SK-N-SH (cell line): ENCODE measurements at regions not wholly inside any gene's neighbourhood (a gene's known extent, or its start where the extent isn't known, plus 50 kb on each side); places are given as distances from the start of the nearest gene placed in this dataset.

Source experiments
- CTCF ChIA-PET: fragments of 300-600, 350-600 bp; formaldehyde crosslinking; extraction: SDS; loops from one replicate; lab custom pipeline; 2021; lab: Yijun Ruan, JAX
- POLR2A ChIA-PET: fragments of 350-600 bp; sonication (Branson Sonifier 250); formaldehyde crosslinking; extraction: SDS; loops from one replicate; lab custom pipeline; 2020; ENCODE audit warnings: antibody characterized with exemption, inconsistent platforms; lab: Yijun Ruan, JAX
- DNase-seq: peaks from one replicate; pipeline ENCODE4 v3.0.0; 2012
- H2AFZ ChIP-seq: fragments of 200-600 bp; sonication (generic); 2 replicates; pipeline ENCODE4 v1.8.1; 2016; ENCODE audit warnings: antibody characterized with exemption, mild to moderate bottlenecking, low read depth
- H3F3A ChIP-seq: fragments of 200-600 bp; sonication (generic); replicated peaks from 2 replicates; pipeline ENCODE3; 2016; ENCODE audit warnings: antibody characterized with exemption, mild to moderate bottlenecking; ENCODE audit not compliant: insufficient read depth
- H3K27ac ChIP-seq, 2 experiments: fragments of 200-500 bp in 1 of 2; fragments of 200-600 bp in 1 of 2; sonication (Bioruptor generic) in 1 of 2; sonication (generic), shearing (Covaris generic) in 1 of 2; 2 replicates each; pipeline versions ENCODE4 v1.5.1 to v1.6.1; 2014 to 2016; ENCODE audit warnings: low read depth in 2 of 2, inconsistent platforms in 1 of 2, low read length in 1 of 2, mild to moderate bottlenecking in 1 of 2, mixed read lengths in 1 of 2
- H3K27me3 ChIP-seq: fragments of 200-600 bp; sonication (generic), shearing (Covaris generic); 2 replicates; pipeline ENCODE4 v1.6.1; 2016; ENCODE audit warnings: mixed run types; ENCODE audit not compliant: insufficient read depth
- H3K36me3 ChIP-seq, 2 experiments: fragments of 200-500 bp in 1 of 2; fragments of 200-600 bp in 1 of 2; sonication (Bioruptor generic) in 1 of 2; sonication (generic) in 1 of 2; replicated peaks in 1 of 2; 2 replicates each; pipeline versions ENCODE3 to v1.5.1; 2014 to 2016; ENCODE audit warnings: low read length in 1 of 2, mild to moderate bottlenecking in 1 of 2; ENCODE audit not compliant: insufficient read depth in 2 of 2, control insufficient read depth in 1 of 2
- H3K4me1 ChIP-seq, 2 experiments: fragments of 200-500 bp in 1 of 2; fragments of 200-600 bp in 1 of 2; sonication (Bioruptor generic) in 1 of 2; sonication (generic), shearing (Covaris generic) in 1 of 2; 2 replicates each; pipeline versions ENCODE4 v1.5.1 to v1.6.1; 2014 to 2016; ENCODE audit warnings: low read depth in 1 of 2, low read length in 1 of 2, mixed run types in 1 of 2; ENCODE audit not compliant: insufficient read depth in 2 of 2, control insufficient read depth in 1 of 2
- H3K4me2 ChIP-seq: fragments of 200-600 bp; sonication (generic), shearing (Covaris generic); 2 replicates; pipeline ENCODE4 v1.6.1; 2017; ENCODE audit warnings: mixed run types
- H3K4me3 ChIP-seq, 2 experiments: fragments of 200-500 bp in 1 of 2; fragments of 200-600 bp in 1 of 2; sonication (Bioruptor generic) in 1 of 2; sonication (generic), shearing (Covaris generic) in 1 of 2; 2 replicates each; pipeline versions ENCODE4 v1.5.1 to v1.8.1; 2014 to 2016; ENCODE audit warnings: low read depth in 2 of 2, inconsistent platforms in 1 of 2, low read length in 1 of 2, mild to moderate bottlenecking in 1 of 2, mixed read lengths in 1 of 2, moderate library complexity in 1 of 2
- H3K79me2 ChIP-seq: fragments of 200-600 bp; sonication (generic); 2 replicates; pipeline ENCODE4 v1.8.1; 2017; ENCODE audit warnings: mild to moderate bottlenecking; ENCODE audit not compliant: insufficient read depth
- H3K9ac ChIP-seq: fragments of 200-600 bp; sonication (generic); 2 replicates; pipeline ENCODE4 v1.6.1; 2017; ENCODE audit warnings: mixed run types
- H3K9me2 ChIP-seq: fragments of 200-600 bp; sonication (generic); 2 replicates; pipeline ENCODE4 v1.6.1; 2017; ENCODE audit warnings: mixed run types
- H3K9me3 ChIP-seq: fragments of 200-600 bp; sonication (generic); 2 replicates; pipeline ENCODE4 v1.6.1; 2017; ENCODE audit warnings: mixed run types, mild to moderate bottlenecking, moderate library complexity
- H4K20me1 ChIP-seq: fragments of 200-600 bp; sonication (generic); 2 replicates; pipeline ENCODE4 v1.6.1; 2017; ENCODE audit warnings: mild to moderate bottlenecking, mixed run types; ENCODE audit not compliant: insufficient read depth
- CHD2 ChIP-seq: fragments of 150-350 bp; IDR thresholded peaks from 2 replicates; pipeline ENCODE4 v1.6.1; 2018; ENCODE audit warnings: low read length; ENCODE audit not compliant: partially characterized antibody
- ELF1 ChIP-seq: IDR thresholded peaks from 2 replicates; pipeline ENCODE4 v1.4.0; 2012
- EP300 ChIP-seq, 2 experiments: IDR thresholded peaks; 2 replicates each; pipeline versions ENCODE4 v1.4.0 to v1.6.1; 2012; ENCODE audit warnings: borderline replicate concordance in 1 of 2, low read depth in 1 of 2, low read length in 1 of 2
- EZH2phosphoT487 ChIP-seq: fragments of 200-600 bp; sonication (generic); IDR thresholded peaks from 2 replicates; pipeline ENCODE4 v1.6.1; 2017; ENCODE audit warnings: low read depth, mixed run types, mild to moderate bottlenecking, antibody characterized with exemption, moderate library complexity, borderline replicate concordance
- FOXM1 ChIP-seq: IDR thresholded peaks from 2 replicates; pipeline ENCODE4 v1.4.0; 2012; ENCODE audit warnings: low read depth, mild to moderate bottlenecking
- GABPA ChIP-seq: IDR thresholded peaks from 2 replicates; pipeline ENCODE4 v1.4.0; 2012; ENCODE audit warnings: low read depth, mild to moderate bottlenecking
- IRF3 ChIP-seq: fragments of 150-350 bp; IDR thresholded peaks from 2 replicates; pipeline ENCODE4 v1.6.1; 2016; ENCODE audit warnings: mild to moderate bottlenecking, low read depth, low read length
- JUND ChIP-seq: IDR thresholded peaks from 2 replicates; pipeline ENCODE4 v1.4.0; 2012
- MAX ChIP-seq: IDR thresholded peaks from 2 replicates; pipeline ENCODE4 v1.4.0; 2012; ENCODE audit warnings: low read depth
- MEF2A ChIP-seq: IDR thresholded peaks from 2 replicates; pipeline ENCODE4 v1.4.0; 2012; ENCODE audit warnings: low read depth, borderline replicate concordance
- MXI1 ChIP-seq: IDR thresholded peaks from 2 replicates; pipeline ENCODE4 v1.6.1; 2012; ENCODE audit warnings: mild to moderate bottlenecking, low read depth, low read length, improper control_type of control experiment
- NRF1 ChIP-seq: IDR thresholded peaks from 2 replicates; pipeline ENCODE4 v1.6.1; 2012; ENCODE audit warnings: low read depth, mild to moderate bottlenecking, low read length
- RFX5 ChIP-seq: IDR thresholded peaks from 2 replicates; pipeline ENCODE4 v1.6.1; 2012; ENCODE audit warnings: mild to moderate bottlenecking, improper control_type of control experiment, low read length
- TEAD4 ChIP-seq: IDR thresholded peaks from 2 replicates; pipeline ENCODE4 v1.4.0; 2012; ENCODE audit warnings: mild to moderate bottlenecking, borderline replicate concordance; ENCODE audit not compliant: insufficient read depth
- USF2 ChIP-seq: fragments of 150-350 bp; IDR thresholded peaks from 2 replicates; pipeline ENCODE4 v1.6.1; 2017; ENCODE audit warnings: antibody characterized with exemption, low read length, low read depth, borderline replicate concordance
- YY1 ChIP-seq: IDR thresholded peaks from 2 replicates; pipeline ENCODE4 v1.4.0; 2012; ENCODE audit warnings: low read depth, mild to moderate bottlenecking
- WGBS: methylation state at CpG from one replicate; pipeline ENCODE4 v1.1.6; 2017; ENCODE audit warnings: low lambda C conversion rate; 5-methylcytosine and 5-hydroxymethylcytosine counted together
- TF ChIP-seq, protein P1 (sequence below): IDR thresholded peaks from 2 replicates; pipeline ENCODE4 v1.6.1; 2012; ENCODE audit warnings: mild to moderate bottlenecking, low read depth, low read length, moderate library complexity

GRCh38 chr21:15242906-15243305 lies 178.1 kb upstream of the NRIP1 start:
- no peaks in the 10 kb centered on the region for H3K9me2 ChIP-seq
- H3K36me3 ChIP-seq, result no peaks in the 10 kb centered on the region
- CTCF ChIA-PET, result no interaction called here
- no peak for DNase-seq
- no peak overlapping the region for H3K4me2 ChIP-seq
- H2AFZ ChIP-seq, result no peak overlapping the region
- H3K9ac ChIP-seq, result no peak overlapping the region
- H3K4me3 ChIP-seq, result no peak overlapping the region
- H3K27me3 ChIP-seq, result no peaks in the 10 kb centered on the region
- POLR2A ChIA-PET, result no interaction called here
- H4K20me1 ChIP-seq, result no peaks in the 10 kb centered on the region
- H3F3A ChIP-seq, result no peaks in the 10 kb centered on the region
- TF ChIP-seq USF2 (no peak), YY1 (no peak), MXI1 (no peak), FOXM1 (no peak), CHD2 (no peak)
- TF ChIP-seq, protein P1, sequence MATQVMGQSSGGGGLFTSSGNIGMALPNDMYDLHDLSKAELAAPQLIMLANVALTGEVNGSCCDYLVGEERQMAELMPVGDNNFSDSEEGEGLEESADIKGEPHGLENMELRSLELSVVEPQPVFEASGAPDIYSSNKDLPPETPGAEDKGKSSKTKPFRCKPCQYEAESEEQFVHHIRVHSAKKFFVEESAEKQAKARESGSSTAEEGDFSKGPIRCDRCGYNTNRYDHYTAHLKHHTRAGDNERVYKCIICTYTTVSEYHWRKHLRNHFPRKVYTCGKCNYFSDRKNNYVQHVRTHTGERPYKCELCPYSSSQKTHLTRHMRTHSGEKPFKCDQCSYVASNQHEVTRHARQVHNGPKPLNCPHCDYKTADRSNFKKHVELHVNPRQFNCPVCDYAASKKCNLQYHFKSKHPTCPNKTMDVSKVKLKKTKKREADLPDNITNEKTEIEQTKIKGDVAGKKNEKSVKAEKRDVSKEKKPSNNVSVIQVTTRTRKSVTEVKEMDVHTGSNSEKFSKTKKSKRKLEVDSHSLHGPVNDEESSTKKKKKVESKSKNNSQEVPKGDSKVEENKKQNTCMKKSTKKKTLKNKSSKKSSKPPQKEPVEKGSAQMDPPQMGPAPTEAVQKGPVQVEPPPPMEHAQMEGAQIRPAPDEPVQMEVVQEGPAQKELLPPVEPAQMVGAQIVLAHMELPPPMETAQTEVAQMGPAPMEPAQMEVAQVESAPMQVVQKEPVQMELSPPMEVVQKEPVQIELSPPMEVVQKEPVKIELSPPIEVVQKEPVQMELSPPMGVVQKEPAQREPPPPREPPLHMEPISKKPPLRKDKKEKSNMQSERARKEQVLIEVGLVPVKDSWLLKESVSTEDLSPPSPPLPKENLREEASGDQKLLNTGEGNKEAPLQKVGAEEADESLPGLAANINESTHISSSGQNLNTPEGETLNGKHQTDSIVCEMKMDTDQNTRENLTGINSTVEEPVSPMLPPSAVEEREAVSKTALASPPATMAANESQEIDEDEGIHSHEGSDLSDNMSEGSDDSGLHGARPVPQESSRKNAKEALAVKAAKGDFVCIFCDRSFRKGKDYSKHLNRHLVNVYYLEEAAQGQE, result no peak
- TF ChIP-seq, all 33 proteins: peak for 0
- no peak overlapping the region for H3K27ac ChIP-seq
- no peaks in the 10 kb centered on the region; a peak in 1 of 4 replicates for H3K4me1 ChIP-seq
- no peaks in the 10 kb centered on the region for H3K9me3 ChIP-seq
- H3K79me2 ChIP-seq, result no peaks in the 10 kb centered on the region

GRCh38 chr21:15243406-15243805 lies 178.6 kb upstream of the NRIP1 start:
- H3F3A ChIP-seq, result no peaks in the 10 kb centered on the region
- H3K9me3 ChIP-seq, result no peaks in the 10 kb centered on the region
- no peaks in the 10 kb centered on the region for H3K79me2 ChIP-seq
- TF ChIP-seq JUND (no peak), NRF1 (no peak), TEAD4 (no peak), IRF3 (no peak), MEF2A (no peak), MAX (no peak), EP300 (IDR thresholded peaks at IDR 0.05; ENCODE audit: borderline replicate concordance in 1 of 2, low read depth in 1 of 2, low read length in 1 of 2) (no peak), GABPA (no peak), ELF1 (no peak), EZH2phosphoT487 (no peak), RFX5 (no peak), MXI1 (no peak)
- TF ChIP-seq, protein P1, result no peak
- no peaks in the 10 kb centered on the region for H3K27me3 ChIP-seq
- H3K9ac ChIP-seq, result no peak overlapping the region
- H3K9me2 ChIP-seq, result no peaks in the 10 kb centered on the region
- no peaks in the 10 kb centered on the region for H4K20me1 ChIP-seq
- no peak overlapping the region for H2AFZ ChIP-seq
- 5% methylated on average over 6 of the region's 6 CpGs for WGBS
- DNase-seq, result no peak
- H3K4me1 ChIP-seq, result no peaks in the 10 kb centered on the region; a peak in 1 of 4 replicates
- POLR2A ChIA-PET, result no interaction called here
- no peak overlapping the region for H3K4me2 ChIP-seq
- no peak overlapping the region for H3K4me3 ChIP-seq
- H3K36me3 ChIP-seq, result no peaks in the 10 kb centered on the region
- CTCF ChIA-PET, result no interaction called here
- no peak overlapping the region for H3K27ac ChIP-seq
